AG09309 (cell line): ENCODE measurements at regions not wholly inside any gene's neighbourhood (a gene's known extent, or its start where the extent isn't known, plus 50 kb on each side); places are given as distances from the start of the nearest gene placed in this dataset.

Source experiments
- DNase-seq: peaks from one replicate; pipeline ENCODE4 v3.0.0-alpha.2; 2010; ENCODE audit warnings: low read depth
- H3K4me3 ChIP-seq: 2 replicates; pipeline ENCODE4 v1.5.1; 2011; ENCODE audit warnings: mild to moderate bottlenecking, low read depth, low read length, moderate library complexity; ENCODE audit not compliant: control insufficient read depth
- CTCF ChIP-seq: IDR thresholded peaks from 2 replicates; pipeline ENCODE4 v1.5.1; 2011; ENCODE audit warnings: mild to moderate bottlenecking, low read depth, low read length, inconsistent platforms; ENCODE audit not compliant: insufficient read depth, control insufficient read depth; ENCODE audit errors: missing control alignments

GRCh38 chr20:24049081-24049480 lies 60.5 kb upstream of the GGTLC1 start:
- DNase-seq: no peak
- H3K4me3 ChIP-seq: no peak overlapping the region
- TF ChIP-seq CTCF: no peak

GRCh38 chr20:24048024-24048611 lies 59.5 kb upstream of the GGTLC1 start:
- H3K4me3 ChIP-seq: no peak overlapping the region
- no peak for DNase-seq
- TF ChIP-seq CTCF: no peak

- no peak for TF ChIP-seq CTCF
- no peak for DNase-seq
- no peak overlapping the region for H3K4me3 ChIP-seq
These were observed 58.3 kb upstream of the GGTLC1 start for GRCh38 chr20:24046888-24047287.

GRCh38 chr20:24045621-24046318 lies 57.2 kb upstream of the GGTLC1 start:
- no peak for TF ChIP-seq CTCF
- no peak for DNase-seq
- no peak overlapping the region for H3K4me3 ChIP-seq

GRCh38 chr20:24043294-24043693 lies 54.7 kb upstream of the GGTLC1 start:
- no peak for TF ChIP-seq CTCF
- DNase-seq: no peak
- no peak overlapping the region for H3K4me3 ChIP-seq

- no peak overlapping the region for H3K4me3 ChIP-seq
- DNase-seq: no peak
- no peak for TF ChIP-seq CTCF
These were observed 54.1 kb upstream of the GGTLC1 start for GRCh38 chr20:24042646-24043045.

GRCh38 chr20:24040896-24041459 lies 52.4 kb upstream of the GGTLC1 start:
- no peak for TF ChIP-seq CTCF
- no peak overlapping the region for H3K4me3 ChIP-seq
- no peak for DNase-seq
